ENCODE measurements at regions not wholly inside any gene's neighbourhood (a gene's known extent, or its start where the extent isn't known, plus 50 kb on each side); places are given as distances from the start of the nearest gene placed in this dataset.

- DNase-seq, result no peak
- H3K27ac ChIP-seq (ENCODE audit: insufficient read depth, low read length, poor library complexity, severe bottlenecking), result no peak overlapping the region
- H3K36me3 ChIP-seq (ENCODE audit: control insufficient read depth, insufficient read depth, low read length), result no peaks in the 10 kb centered on the region
- H3K9me3 ChIP-seq (ENCODE audit: control insufficient read depth, low read length), result no peaks in the 10 kb centered on the region
- H3K4me3 ChIP-seq (ENCODE audit: insufficient read depth, low read depth, low read length, poor library complexity, severe bottlenecking), result no peak overlapping the region
- H3K27me3 ChIP-seq (replicated peaks; ENCODE audit: control insufficient read depth, insufficient read depth, low read length, poor library complexity, severe bottlenecking), result no peaks in the 10 kb centered on the region
- no peaks in the 10 kb centered on the region for H3K4me1 ChIP-seq (ENCODE audit: control insufficient read depth, insufficient read depth, low read length, poor library complexity, severe bottlenecking)
Measured at GRCh38 chr6:1542764-1543163, 67.0 kb upstream of the FOXC1 start.

DNA sequence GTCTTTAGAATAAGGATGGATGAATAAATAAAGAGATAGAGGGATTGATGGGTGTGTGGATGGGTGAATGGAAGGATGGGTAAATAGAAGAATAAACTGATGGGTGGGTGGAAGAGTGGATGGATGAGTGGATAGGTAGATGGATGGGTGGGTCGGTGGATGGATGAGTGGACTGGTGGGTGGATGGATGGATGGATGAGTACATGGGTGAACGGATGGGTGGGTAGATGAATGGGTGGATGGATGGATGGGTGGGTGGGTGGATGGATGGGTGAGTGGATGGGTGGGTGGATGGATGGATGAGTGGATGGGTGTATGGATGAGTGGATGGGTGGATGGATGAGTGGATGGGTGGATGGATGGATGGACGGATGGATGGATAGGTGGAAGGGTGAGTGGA, 65.7 kb upstream of the FOXC1 start:
- Histone ChIP-seq H3K4me1 (ENCODE audit: control insufficient read depth, insufficient read depth, low read length, poor library complexity, severe bottlenecking) (no peaks in the 10 kb centered on the region), H3K4me3 (ENCODE audit: insufficient read depth, low read depth, low read length, poor library complexity, severe bottlenecking) (no peak overlapping the region), H3K36me3 (ENCODE audit: control insufficient read depth, insufficient read depth, low read length) (no peaks in the 10 kb centered on the region), H3K27ac (ENCODE audit: insufficient read depth, low read length, poor library complexity, severe bottlenecking) (no peak overlapping the region), H3K9me3 (ENCODE audit: control insufficient read depth, low read length) (no peaks in the 10 kb centered on the region), H3K27me3 (replicated peaks; ENCODE audit: control insufficient read depth, insufficient read depth, low read length, poor library complexity, severe bottlenecking) (no peaks in the 10 kb centered on the region)
- no peak for DNase-seq

DNA sequence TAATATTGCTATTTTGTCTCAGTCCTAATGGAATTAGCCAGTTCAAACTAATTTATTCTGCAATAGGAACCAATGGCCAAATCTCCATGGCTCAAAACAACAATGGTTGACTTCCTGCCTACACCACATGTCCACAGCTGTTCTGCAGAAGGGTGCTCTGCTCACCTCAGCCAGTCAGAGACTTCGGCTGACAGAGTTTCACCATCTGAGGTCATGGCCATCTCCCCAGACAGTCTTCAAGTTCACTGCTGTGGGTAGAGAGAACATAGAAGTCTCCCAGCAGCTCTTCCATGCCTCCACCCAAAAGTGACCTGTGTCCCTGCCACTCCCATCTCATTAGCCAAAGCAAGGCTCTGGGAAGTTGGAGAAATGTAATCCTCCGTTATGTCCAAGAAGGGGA, 65.1 kb upstream of the FOXC1 start:
- H3K36me3 ChIP-seq (ENCODE audit: control insufficient read depth, insufficient read depth, low read length), result no peaks in the 10 kb centered on the region
- H3K27me3 ChIP-seq (replicated peaks; ENCODE audit: control insufficient read depth, insufficient read depth, low read length, poor library complexity, severe bottlenecking), result no peaks in the 10 kb centered on the region
- no peak overlapping the region for H3K4me3 ChIP-seq (ENCODE audit: insufficient read depth, low read depth, low read length, poor library complexity, severe bottlenecking)
- no peak overlapping the region for H3K27ac ChIP-seq (ENCODE audit: insufficient read depth, low read length, poor library complexity, severe bottlenecking)
- no peaks in the 10 kb centered on the region for H3K4me1 ChIP-seq (ENCODE audit: control insufficient read depth, insufficient read depth, low read length, poor library complexity, severe bottlenecking)
- no peak for DNase-seq
- H3K9me3 ChIP-seq (ENCODE audit: control insufficient read depth, low read length), result no peaks in the 10 kb centered on the region

GRCh38 chr6:1545654-1546053, 64.1 kb upstream of the FOXC1 start:
- H3K4me1 ChIP-seq (ENCODE audit: control insufficient read depth, insufficient read depth, low read length, poor library complexity, severe bottlenecking), result no peaks in the 10 kb centered on the region
- H3K4me3 ChIP-seq (ENCODE audit: insufficient read depth, low read depth, low read length, poor library complexity, severe bottlenecking), result no peak overlapping the region
- DNase-seq, result no peak
- H3K9me3 ChIP-seq (ENCODE audit: control insufficient read depth, low read length), result no peaks in the 10 kb centered on the region
- no peak overlapping the region for H3K27ac ChIP-seq (ENCODE audit: insufficient read depth, low read length, poor library complexity, severe bottlenecking)
- no peaks in the 10 kb centered on the region for H3K27me3 ChIP-seq (replicated peaks; ENCODE audit: control insufficient read depth, insufficient read depth, low read length, poor library complexity, severe bottlenecking)
- no peaks in the 10 kb centered on the region for H3K36me3 ChIP-seq (ENCODE audit: control insufficient read depth, insufficient read depth, low read length)

- Histone ChIP-seq H3K9me3 (ENCODE audit: control insufficient read depth, low read length) (no peaks in the 10 kb centered on the region), H3K27ac (ENCODE audit: insufficient read depth, low read length, poor library complexity, severe bottlenecking) (no peak overlapping the region), H3K36me3 (ENCODE audit: control insufficient read depth, insufficient read depth, low read length) (no peaks in the 10 kb centered on the region), H3K4me3 (ENCODE audit: insufficient read depth, low read depth, low read length, poor library complexity, severe bottlenecking) (no peak overlapping the region), H3K27me3 (replicated peaks; ENCODE audit: control insufficient read depth, insufficient read depth, low read length, poor library complexity, severe bottlenecking) (no peaks in the 10 kb centered on the region), H3K4me1 (ENCODE audit: control insufficient read depth, insufficient read depth, low read length, poor library complexity, severe bottlenecking) (no peaks in the 10 kb centered on the region)
- DNase-seq, result no peak
Measured at GRCh38 chr6:1547785-1548184, 61.9 kb upstream of the FOXC1 start.

- no peak for DNase-seq
- Histone ChIP-seq H3K27me3 (replicated peaks; ENCODE audit: control insufficient read depth, insufficient read depth, low read length, poor library complexity, severe bottlenecking) (no peaks in the 10 kb centered on the region), H3K27ac (ENCODE audit: insufficient read depth, low read length, poor library complexity, severe bottlenecking) (no peak overlapping the region), H3K4me3 (ENCODE audit: insufficient read depth, low read depth, low read length, poor library complexity, severe bottlenecking) (no peak overlapping the region), H3K4me1 (ENCODE audit: control insufficient read depth, insufficient read depth, low read length, poor library complexity, severe bottlenecking) (no peaks in the 10 kb centered on the region), H3K36me3 (ENCODE audit: control insufficient read depth, insufficient read depth, low read length) (no peaks in the 10 kb centered on the region), H3K9me3 (ENCODE audit: control insufficient read depth, low read length) (no peaks in the 10 kb centered on the region)
Measured at GRCh38 chr6:1551249-1551648, 58.5 kb upstream of the FOXC1 start.

DNA sequence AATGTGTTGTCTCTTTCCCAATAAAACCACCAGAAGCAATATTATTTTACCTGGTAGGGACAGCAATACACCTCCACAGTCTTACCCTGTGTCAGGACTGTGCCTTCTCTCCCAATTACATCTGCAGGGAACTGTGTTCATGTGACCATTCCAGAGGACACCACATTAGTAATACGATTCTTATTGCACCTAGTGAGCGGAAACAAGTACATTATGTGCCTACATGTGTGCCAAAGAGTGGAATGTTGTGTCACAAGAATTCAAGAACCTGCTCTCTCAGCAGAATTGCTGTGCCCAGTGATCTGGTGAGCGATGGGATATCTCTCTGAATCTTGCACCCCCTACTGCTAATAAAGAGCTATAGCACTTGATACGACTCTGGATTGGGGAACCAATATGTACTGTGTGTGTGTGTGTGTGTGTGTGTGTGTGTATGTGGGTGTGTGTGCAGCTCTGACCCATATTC, 57.4 kb upstream of the FOXC1 start:
- no peaks in the 10 kb centered on the region for H3K4me1 ChIP-seq (ENCODE audit: control insufficient read depth, insufficient read depth, low read length, poor library complexity, severe bottlenecking)
- H3K4me3 ChIP-seq (ENCODE audit: insufficient read depth, low read depth, low read length, poor library complexity, severe bottlenecking), result no peak overlapping the region
- H3K9me3 ChIP-seq (ENCODE audit: control insufficient read depth, low read length), result no peaks in the 10 kb centered on the region
- DNase-seq, result no peak
- H3K36me3 ChIP-seq (ENCODE audit: control insufficient read depth, insufficient read depth, low read length), result no peaks in the 10 kb centered on the region
- no peak overlapping the region for H3K27ac ChIP-seq (ENCODE audit: insufficient read depth, low read length, poor library complexity, severe bottlenecking)
- H3K27me3 ChIP-seq (replicated peaks; ENCODE audit: control insufficient read depth, insufficient read depth, low read length, poor library complexity, severe bottlenecking), result no peaks in the 10 kb centered on the region

DNA sequence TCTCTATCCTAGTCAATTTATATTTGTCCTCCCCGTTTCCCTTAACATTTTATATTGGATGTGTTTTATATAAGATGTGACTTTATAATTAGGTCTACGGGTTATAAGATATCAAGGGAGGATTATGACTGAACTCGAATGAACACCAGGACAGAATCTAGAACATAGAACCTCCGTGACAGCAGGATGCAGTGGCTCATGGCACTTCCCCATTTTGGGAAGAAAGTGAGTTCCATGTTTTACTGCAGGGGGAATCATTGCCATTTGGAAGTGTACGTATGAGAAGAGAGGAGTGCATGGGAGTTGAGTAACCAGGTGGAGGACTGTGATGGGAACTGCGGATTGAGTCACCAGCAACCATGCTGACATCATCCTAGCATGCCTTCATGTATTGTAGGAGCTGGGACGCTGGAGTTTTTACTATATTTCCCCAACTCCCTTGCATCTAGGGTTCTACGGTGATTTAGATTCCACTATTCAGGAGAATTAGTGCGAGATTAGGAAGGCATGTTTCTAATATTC, 56.1 kb upstream of the FOXC1 start:
- no peaks in the 10 kb centered on the region for H3K27me3 ChIP-seq (replicated peaks; ENCODE audit: control insufficient read depth, insufficient read depth, low read length, poor library complexity, severe bottlenecking)
- H3K4me1 ChIP-seq (ENCODE audit: control insufficient read depth, insufficient read depth, low read length, poor library complexity, severe bottlenecking), result no peaks in the 10 kb centered on the region
- H3K9me3 ChIP-seq (ENCODE audit: control insufficient read depth, low read length), result no peaks in the 10 kb centered on the region
- H3K27ac ChIP-seq (ENCODE audit: insufficient read depth, low read length, poor library complexity, severe bottlenecking), result no peak overlapping the region
- no peaks in the 10 kb centered on the region for H3K36me3 ChIP-seq (ENCODE audit: control insufficient read depth, insufficient read depth, low read length)
- no peak for DNase-seq
- H3K4me3 ChIP-seq (ENCODE audit: insufficient read depth, low read depth, low read length, poor library complexity, severe bottlenecking), result no peak overlapping the region

GRCh38 chr6:1554141-1554475, 55.6 kb upstream of the FOXC1 start:
- H3K4me3 ChIP-seq (ENCODE audit: insufficient read depth, low read depth, low read length, poor library complexity, severe bottlenecking), result no peak overlapping the region

GRCh38 chr6:1554476-1555310, 55.0 kb upstream of the FOXC1 start:
- H3K4me1 ChIP-seq (ENCODE audit: control insufficient read depth, insufficient read depth, low read length, poor library complexity, severe bottlenecking), result no peaks in the 10 kb centered on the region
- no peaks in the 10 kb centered on the region for H3K36me3 ChIP-seq (ENCODE audit: control insufficient read depth, insufficient read depth, low read length)
- no peaks in the 10 kb centered on the region for H3K9me3 ChIP-seq (ENCODE audit: control insufficient read depth, low read length)
- H3K4me3 ChIP-seq (ENCODE audit: insufficient read depth, low read depth, low read length, poor library complexity, severe bottlenecking), result peak overlapping the region; percentile 55
- H3K27ac ChIP-seq (ENCODE audit: insufficient read depth, low read length, poor library complexity, severe bottlenecking), result peak overlapping the region; percentile 2
- DNase-seq, result peak; percentile 11 to 55 (median 50)
- H3K27me3 ChIP-seq (replicated peaks; ENCODE audit: control insufficient read depth, insufficient read depth, low read length, poor library complexity, severe bottlenecking), result no peaks in the 10 kb centered on the region

More at GRCh38 chr6:1554141-1554475, 55.6 kb upstream of the FOXC1 start:
- Histone ChIP-seq H3K9me3 (ENCODE audit: control insufficient read depth, low read length) (no peaks in the 10 kb centered on the region), H3K27ac (ENCODE audit: insufficient read depth, low read length, poor library complexity, severe bottlenecking) (no peak overlapping the region), H3K36me3 (ENCODE audit: control insufficient read depth, insufficient read depth, low read length) (no peaks in the 10 kb centered on the region), H3K27me3 (replicated peaks; ENCODE audit: control insufficient read depth, insufficient read depth, low read length, poor library complexity, severe bottlenecking) (no peaks in the 10 kb centered on the region), H3K4me1 (ENCODE audit: control insufficient read depth, insufficient read depth, low read length, poor library complexity, severe bottlenecking) (no peaks in the 10 kb centered on the region)
- no peak for DNase-seq
